ENCODE measurements at regions not wholly inside any gene's neighbourhood (a gene's known extent, or its start where the extent isn't known, plus 50 kb on each side); places are given as distances from the start of the nearest gene placed in this dataset.
"Not testable (repeated sequence)": the region's sequence is repeated elsewhere in the genome, so short reads cannot be mapped to it uniquely, and the experiment has no call there.

DNA sequence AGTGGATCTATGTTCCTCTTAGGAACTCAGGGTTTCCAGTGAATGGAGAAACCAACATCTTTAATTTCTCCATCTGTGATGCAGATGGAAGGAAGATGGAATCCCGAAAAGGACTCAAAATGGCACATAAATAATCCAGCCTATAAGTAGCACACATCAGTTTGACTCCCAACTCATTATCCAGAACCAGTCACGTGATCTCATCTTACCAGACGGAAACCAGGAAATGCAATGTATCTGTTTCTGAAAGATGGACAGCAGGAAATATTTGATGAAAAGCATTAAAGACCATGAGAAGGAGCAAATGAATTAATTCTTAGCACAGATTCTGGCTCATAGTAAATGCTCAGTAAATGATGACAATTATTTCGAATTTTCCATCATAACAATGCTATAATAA is 443.1 kb upstream of the FMR1 start:
- no peak for DNase-seq (ENCODE audit: low spot score)

DNA sequence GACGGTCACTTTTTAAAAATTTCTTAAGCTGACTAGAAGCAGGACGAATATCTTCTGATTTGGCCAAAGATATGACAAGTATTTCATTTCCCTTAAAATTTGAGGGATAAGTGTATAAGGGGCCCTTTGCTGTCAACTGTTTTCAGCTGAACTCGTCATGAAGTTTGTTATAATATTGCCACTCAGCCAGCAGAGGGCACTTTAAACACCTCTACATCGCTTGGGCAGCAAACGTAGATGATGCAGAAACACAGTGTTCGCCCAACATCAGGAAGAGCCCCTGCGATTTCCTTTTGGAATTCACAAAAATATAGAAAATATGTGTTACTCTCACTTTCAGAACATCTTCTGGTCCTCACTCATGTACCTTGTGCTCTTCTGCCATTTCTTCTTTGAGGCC is 435.7 kb upstream of the FMR1 start:
- peak; percentile 2 for DNase-seq (ENCODE audit: low spot score)

DNA sequence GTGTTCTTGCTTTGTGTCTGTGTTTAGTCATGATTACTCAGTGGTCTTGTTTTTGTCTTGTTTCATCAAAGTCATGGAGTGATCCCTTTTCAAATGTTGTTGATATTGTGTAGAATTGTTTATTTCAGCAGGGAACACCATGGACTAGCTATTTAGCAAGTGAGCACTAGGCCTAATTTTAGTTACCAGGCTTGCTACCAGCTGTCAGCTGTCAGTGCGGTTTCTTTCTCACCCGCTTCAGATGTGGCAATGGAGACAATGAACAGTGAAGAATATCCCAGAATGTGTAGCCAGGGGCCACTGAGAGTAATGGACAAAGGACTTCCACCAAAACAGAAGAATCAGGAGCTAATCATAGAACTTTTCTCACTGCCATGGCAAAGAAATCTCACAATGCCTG is 432.8 kb upstream of the FMR1 start:
- DNase-seq (ENCODE audit: low spot score) = no peak

DNA sequence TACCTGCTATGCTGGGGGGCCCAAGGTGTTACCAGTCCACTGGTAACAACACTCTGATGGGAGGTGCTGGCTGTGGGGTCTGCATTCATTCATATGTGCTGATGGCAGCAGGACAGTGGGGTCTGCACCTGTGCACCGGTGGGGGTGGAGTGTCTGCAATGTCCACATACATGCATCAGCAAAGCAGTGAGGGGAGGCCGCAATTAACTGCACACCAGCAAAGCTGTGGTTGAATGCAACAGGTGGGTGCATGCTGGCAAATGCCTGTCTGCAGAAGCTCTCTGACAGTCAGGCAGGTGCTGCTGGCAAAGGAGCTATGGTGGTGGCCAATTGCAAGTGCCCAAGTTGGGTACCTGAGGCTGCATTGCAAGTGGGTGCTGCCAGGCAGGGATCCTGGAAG is 426.5 kb upstream of the FMR1 start:
- no peak for DNase-seq (ENCODE audit: low spot score)

DNA sequence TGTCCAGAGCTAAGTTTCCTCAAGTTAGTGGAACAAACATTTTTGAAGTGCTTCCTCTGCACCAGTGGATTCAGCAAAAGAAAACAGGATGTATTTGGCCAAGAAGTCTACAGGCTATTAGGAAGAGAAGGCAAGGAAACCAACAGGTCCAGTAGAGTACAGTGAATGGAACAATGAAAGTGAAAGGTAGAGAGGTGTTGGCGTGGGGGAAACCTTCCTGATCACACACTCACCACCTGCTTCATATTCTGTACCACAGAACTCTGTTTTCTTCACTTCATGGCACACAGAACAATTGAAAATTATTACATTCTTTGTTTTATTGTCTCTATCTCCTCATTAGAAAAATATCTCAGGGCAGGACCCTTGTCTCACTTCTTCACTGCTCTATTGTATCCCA is 417.4 kb upstream of the FMR1 start:
- no peak for DNase-seq (ENCODE audit: low spot score)

DNA sequence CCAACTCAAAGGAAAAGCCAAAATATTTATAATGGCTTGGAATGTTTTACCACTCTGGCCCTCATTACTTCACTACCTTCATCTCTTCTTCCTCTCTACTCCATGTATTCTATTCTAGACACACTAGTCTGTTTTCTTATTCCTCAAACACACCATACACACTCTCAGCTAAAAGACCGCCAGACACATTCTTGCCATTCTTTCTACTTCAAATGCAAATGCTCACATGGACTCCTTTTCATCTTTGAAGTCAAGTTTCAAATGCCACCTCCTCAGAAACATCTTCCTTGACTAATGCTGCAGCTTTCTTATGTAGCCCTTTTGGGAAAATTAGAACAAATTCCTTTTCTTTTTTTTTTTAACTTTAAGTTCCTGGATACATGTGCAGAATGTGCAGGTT is 412.9 kb upstream of the FMR1 start:
- DNase-seq (ENCODE audit: low spot score) = no peak

DNA sequence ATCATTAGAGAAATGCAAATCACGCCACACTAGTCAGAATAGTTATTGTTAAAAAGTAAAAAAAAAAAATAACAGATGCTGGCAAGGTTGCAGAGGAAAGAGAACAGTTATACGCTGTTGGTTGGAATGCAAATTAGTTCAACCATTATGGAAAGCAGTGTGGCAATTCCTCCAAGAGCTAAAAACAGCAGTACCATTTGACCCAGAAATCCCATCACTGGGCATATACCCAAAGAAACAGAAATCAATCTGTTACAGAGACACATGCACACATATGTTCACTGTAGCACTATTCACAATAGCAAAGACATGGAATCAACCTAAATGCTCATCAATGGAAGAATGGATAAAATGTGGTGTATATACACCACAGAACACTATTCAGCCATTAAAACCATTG is 388.7 kb upstream of the FMR1 start:
- DNase-seq (ENCODE audit: low spot score) = no peak

DNA sequence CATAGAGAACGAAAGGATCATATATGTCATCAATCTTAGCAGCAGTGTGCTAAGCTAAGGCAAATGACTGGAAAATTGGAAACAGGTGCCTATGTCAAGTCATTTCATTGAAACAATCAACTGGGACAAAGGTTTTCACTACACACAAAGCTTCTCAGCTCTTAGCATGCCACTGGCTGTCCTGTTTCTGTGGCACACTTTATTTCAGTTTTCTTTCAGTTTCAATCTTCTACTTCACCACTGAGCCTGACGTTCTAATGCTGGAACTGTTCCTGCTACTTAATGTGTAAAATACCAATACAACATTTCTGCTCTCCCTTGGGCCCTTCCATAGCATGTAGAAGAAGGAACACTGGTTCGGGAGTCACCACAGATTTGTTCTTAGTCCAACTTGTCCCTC is 378.3 kb upstream of the FMR1 start:
- no peak for DNase-seq (ENCODE audit: low spot score)

DNA sequence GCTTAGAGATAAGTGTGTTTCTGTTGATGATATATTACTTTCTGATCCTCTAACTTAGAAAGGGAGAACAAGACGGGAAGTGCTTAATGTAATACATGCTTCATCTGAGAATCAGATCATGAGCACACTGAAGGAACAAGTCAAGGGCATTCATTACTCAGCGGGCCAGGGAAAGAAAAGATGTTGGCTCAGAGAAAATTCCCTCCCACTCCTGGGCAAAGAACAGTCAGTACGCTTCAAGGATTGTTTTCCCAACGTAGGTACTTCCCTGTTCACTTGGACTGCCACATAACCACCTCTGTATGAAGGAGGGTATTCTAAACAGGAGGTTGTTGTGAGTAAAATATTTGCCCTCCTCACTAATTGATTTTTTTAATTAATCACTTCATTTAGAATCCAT is 374.5 kb upstream of the FMR1 start:
- no peak for DNase-seq (ENCODE audit: low spot score)

DNA sequence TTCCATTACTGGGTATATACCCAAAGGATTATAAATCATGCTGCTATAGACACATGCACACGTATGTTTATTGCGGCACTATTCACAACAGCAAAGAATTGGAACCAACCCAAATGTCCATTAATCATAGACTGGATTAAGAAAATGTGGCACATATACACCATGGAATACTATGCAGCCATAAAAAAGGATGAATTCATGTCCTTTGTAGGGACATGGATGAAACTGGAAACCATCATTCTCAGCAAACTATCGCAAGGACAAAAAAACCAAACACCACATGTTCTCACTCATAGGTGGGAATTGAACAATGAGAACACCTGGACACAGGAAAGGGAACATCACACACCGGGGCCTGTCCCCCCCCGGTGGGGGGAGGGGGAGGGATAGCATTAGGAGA is 363.7 kb upstream of the FMR1 start:
- DNase-seq (ENCODE audit: low spot score) = not testable (repeated sequence)

DNA sequence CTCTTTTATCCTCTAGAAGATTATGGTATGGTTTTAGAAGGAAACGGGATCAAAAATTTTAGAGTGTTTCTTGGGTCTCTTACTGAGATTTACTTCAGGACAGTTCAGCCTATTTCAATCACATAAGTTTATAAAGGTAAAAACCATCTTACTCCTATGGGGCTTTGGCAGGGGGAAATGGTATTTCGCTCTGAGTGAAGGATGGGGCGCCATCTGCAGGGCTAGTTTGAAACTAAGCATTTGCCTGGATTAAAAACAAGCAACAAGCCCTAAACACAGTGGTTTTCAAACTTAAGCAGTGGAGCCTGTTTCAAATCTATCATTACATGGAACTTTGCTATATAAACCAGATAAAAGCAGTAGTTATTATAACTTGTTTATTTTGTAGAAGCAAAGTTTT is 361.5 kb upstream of the FMR1 start:
- DNase-seq (ENCODE audit: low spot score) = no peak

DNA sequence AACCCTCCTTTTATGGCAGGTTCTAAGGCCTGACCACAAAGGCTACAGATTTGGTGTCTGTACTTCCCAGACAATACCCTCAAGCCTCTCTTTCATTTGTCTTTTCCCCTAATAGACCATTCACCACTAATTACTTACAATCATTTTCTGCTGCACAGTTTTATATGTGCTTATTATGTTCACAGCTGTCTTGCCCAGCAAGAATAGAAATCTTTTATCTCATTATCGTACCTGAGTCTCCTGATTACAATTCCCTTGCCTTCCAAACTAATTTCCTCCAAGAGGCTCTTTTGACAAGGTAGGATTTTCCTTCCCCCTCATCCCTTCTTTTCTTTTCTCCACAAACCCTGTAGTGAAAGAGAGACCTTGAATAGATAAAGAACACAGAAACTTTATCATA is 352.5 kb upstream of the FMR1 start:
- DNase-seq (ENCODE audit: low spot score) = no peak

DNA sequence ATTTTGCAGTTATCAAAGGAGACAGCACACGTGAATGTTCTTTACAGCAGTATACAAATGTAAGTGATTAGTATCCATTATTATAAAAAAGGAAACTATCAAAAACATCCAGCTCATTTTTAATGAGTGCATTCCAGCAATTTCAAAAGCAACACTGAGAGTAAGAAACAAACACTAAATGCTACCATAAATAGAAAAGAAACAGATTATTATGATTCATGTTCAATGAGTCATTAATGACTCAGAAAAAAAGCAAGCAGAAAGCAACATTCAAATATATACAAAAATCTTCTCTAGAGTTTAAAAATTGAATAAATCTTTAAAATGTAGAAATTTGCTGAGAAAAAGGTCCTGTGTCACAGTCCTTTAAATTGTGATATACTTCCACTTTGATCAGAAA is 346.5 kb upstream of the FMR1 start:
- DNase-seq (ENCODE audit: low spot score) = no peak

DNA sequence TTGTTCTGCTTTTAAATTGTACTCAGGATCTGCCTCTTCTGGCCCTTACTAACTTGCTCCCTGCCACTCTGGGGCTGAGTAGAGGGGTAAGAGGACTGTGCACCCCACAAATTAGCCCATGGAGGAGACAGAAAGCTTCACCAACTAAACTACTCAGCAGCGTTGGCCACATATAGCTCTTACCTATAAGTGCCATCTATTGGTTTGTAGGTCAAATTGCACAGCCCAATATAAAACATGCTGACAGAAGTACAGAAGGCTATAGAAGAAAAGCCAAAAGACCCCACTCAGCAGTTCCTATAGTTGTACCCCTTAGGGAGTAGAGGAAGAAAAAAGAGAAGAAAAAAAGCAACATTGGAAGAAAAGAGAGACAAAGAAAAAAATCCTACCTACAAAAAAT is 341.2 kb upstream of the FMR1 start:
- no peak for DNase-seq (ENCODE audit: low spot score)

DNA sequence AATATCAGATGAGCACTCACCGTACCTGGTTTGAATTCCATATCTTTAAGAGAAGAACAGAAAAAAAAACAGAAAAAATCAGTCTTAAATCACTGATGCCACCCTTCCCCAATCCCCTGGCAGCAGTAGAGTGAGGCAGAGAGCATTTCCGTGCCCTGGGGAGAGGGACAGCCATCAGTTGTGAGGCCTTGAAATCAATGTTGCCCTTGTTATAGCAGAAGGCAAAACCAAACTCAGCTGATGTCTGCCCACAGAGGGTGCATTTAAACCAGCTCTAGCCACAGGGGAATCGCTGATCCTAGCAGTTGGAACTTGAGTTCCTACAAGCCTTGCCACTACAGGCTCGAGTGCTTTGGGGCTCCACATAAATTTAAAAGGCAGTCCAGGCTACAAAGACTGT is 338.5 kb upstream of the FMR1 start:
- no peak for DNase-seq (ENCODE audit: low spot score)

DNA sequence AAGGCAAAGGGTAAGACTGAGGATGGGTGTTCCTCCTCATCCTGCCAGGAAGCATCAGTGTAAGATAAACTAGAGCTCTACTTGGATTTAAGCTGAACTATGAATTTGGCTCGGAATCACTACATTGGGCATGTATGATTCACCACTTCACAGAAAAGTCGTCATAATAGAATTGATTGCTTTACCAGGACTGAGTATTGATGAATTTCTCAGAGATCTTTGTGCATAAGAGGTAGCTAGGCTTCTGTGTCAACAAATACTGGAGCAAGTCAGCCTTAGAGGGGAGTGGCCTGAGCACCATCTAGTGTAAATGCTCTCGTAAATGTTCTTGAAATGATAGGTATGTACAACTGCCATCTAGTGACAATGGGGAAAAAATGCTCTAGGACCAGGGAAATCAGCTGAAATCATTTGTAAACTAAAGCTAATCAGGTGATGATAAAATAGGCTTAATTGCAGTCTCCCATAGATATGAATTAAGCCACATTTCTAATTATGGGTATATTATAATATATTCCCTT is 309.5 kb upstream of the FMR1 start:
- no peak for DNase-seq (ENCODE audit: low spot score)

DNA sequence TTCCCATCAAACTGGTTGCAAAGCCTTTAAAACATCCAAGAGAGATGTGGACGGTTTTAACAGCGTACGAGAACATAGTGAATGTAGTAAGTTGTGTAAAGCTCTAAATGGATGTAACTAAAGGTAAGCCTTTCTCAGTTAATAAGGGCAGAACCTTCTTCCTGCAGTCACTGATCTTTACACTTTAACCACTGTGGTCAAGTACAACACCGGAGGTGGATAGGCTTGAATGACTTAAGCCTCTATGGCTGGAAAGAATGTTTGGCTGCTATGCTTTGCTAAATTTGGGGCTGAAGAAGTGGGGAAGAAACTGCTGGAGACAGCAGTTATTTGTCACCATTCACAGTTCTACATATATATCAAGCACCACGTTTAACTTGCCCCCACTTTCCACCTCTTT is 285.1 kb upstream of the FMR1 start:
- DNase-seq (ENCODE audit: low spot score) = no peak

DNA sequence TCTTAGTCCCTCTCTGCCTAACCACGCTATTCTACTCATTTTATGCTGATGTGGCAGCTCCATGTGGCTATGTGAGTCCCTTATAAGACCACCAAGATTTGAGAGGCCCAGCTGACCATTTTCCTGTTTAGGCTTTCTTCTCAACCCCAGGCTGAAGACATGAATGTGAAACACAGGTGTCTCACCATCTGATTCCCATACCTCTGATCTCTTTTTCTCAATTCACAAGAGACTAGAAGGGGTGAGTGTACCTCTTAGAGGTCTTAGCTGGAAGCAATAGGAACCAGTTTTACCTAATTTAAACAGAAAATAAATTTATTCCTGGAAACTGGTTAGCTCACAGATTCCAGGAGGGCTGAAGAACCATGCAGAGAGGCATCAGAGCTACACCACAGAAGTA is 276.5 kb upstream of the FMR1 start:
- no peak for DNase-seq (ENCODE audit: low spot score)

DNA sequence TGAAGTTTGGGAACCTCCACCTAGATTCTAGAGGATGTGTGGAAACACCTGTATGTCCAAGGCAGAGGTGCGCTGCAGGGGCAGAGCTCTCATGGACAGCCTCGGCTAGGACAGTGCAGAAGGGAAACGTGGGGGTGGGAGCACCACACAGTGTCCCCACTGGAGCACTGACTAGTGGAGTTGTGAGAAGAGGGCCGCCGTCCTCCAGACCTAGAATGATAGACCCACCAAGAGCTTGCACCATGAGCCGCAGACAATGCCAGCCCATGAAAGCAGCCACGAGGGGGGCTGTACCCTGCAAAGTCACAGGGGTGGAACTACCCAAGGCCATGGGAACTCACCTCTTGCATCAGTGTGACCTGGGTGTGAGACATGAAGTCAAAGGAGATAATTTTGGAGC is 274.5 kb upstream of the FMR1 start:
- no peak for DNase-seq (ENCODE audit: low spot score)

DNA sequence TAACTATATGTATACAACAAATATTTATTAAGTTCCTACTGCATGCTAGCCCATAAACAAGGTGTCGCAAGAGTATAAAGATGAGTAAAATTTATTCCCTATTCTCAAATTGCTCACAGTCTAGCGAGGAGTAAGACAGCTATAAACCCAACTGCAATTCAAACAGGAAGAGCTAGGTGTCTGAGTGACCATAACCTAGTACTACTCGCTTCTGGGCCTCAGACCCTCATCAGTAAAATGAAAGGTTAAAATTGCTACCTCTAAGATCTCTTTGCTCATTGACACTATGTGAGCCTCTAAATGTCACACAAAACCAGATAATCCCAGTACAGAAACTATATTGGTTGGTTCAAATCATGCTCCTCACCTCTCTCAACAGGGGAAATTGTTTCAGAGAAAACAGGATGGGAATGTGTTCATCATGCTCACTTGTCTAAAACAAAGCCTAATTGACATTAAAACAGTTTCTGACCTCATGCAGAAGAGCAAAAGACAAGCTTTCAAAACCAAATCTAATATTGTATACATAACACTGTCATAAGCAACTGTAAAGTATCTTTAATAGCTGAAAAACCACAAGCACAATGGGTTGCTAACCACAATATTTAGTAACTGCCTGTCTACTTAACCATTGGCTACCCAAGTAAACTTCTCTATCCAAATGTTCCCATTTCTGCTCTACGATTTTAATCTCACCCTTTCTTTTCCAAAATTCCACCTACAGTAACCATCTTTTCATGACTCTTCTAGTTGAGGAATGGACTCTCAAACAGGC is 264.6 kb upstream of the FMR1 start:
- DNase-seq (ENCODE audit: low spot score) = no peak

DNA sequence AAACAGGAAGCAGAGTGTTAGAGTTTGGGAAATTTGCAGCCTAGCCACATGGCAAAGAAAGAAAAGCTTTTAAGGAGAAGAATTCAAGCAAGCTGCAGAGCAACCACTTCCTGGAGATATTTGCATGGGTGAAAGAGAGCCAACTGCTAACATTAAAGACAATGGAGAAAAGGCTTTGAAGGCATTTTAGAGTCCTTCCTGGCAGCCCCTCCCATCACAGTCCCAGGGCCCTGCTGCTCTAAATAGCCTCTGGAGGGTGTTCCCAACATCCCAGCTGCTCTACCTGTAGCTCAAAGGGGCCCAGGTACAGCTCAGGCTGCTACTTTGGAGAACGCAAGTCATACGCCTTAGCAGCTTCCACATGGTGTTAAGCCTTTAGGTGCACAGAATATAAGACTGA is 235.9 kb upstream of the FMR1 start:
- no peak for DNase-seq (ENCODE audit: low spot score)

DNA sequence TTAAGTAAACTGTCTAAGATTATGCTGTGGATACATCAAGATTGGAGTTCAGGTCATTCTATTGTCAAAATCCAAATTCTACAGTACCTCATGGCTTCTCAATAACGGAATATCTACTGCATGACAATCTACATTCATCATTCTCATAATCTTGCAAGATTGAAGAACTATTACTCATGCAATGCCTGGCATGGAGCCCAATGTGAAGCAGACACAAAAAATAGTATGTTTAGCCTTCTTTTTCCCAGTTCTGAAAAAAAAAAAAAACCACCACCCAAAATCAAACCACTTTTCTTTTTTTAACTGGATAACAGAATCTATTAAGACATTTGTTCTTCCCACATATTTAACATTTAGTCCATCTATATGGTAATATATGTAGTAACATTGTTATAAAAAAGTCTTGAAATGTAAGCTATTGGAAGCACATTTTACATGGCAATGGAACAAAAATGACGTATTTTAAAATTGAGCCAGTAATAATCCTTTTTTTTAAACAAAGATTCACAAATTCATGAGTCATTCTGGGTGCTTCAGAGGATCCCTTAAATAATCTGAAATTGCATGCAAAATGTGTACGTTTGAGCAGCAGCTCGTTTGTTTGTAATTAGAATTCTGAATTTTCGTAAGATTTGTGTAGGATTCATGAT is 232.2 kb upstream of the FMR1 start:
- DNase-seq (ENCODE audit: low spot score) = no peak

DNA sequence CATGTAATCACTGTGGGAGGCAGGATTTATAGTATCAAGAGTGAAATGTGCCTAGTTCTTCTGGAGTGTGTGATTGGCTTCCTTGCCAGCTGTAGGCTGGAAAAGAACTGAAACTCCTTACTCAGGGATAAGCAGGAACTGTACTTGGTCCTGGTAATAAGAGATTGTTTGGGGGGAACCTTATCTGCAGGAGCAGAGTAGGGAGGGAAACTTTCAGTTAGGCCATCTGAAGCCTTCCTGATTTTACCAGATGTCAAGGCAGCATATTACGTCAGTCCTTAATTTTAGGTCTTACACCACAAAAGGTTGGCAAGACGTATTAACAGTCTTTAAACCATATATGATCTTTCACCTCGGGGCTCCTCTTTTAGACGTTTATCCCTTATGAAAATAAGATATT is 231.5 kb upstream of the FMR1 start:
- DNase-seq (ENCODE audit: low spot score) = no peak

DNA sequence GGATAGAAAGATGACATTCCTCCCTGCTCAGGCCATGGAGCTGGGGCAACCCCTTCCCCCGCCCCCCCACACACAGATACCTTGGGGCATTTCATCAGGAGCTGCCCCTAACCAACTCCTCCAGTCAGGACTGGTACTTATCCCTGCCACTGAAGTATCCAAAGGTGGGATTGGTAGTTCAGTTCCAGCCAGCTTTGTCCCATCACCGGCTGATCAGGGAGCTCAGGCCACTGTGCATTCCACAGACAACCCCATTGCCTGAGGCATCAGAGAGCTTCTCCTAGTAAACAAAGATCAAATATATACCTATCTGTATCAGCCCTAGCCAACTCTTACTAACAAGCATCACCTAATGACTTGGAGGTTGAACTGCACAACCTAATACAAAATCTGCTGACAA is 218.2 kb upstream of the FMR1 start:
- no peak for DNase-seq (ENCODE audit: low spot score)

Data from SK-N-DZ (cell line).